IPS-18a (cell line): ENCODE measurements at regions not wholly inside any gene's neighbourhood (a gene's known extent, or its start where the extent isn't known, plus 50 kb on each side); places are given as distances from the start of the nearest gene placed in this dataset.

ENCODE experiments used
- H3K27ac ChIP-seq: one replicate; pipeline ENCODE4 v1.5.1; 2013; ENCODE audit warnings: low read length
- H3K27me3 ChIP-seq: one replicate; pipeline ENCODE4 v1.6.1; 2013; ENCODE audit warnings: mild to moderate bottlenecking, low read length; ENCODE audit not compliant: control insufficient read depth, insufficient read depth
- H3K36me3 ChIP-seq: one replicate; pipeline ENCODE4 v1.6.1; 2013; ENCODE audit warnings: low read depth, low read length; ENCODE audit not compliant: control insufficient read depth
- H3K4me1 ChIP-seq: one replicate; pipeline ENCODE4 v1.6.1; 2013; ENCODE audit warnings: low read depth, low read length; ENCODE audit not compliant: control insufficient read depth
- H3K4me3 ChIP-seq: one replicate; pipeline ENCODE4 v1.5.1; 2013; ENCODE audit warnings: low read length
- H3K9ac ChIP-seq: one replicate; pipeline ENCODE4 v1.6.1; 2013; ENCODE audit warnings: mild to moderate bottlenecking, low read length, moderate library complexity
- H3K9me3 ChIP-seq: one replicate; pipeline ENCODE4 v1.6.1; 2013; ENCODE audit warnings: low read depth, low read length; ENCODE audit not compliant: control insufficient read depth

- Histone ChIP-seq H3K9me3 (no peaks in the 10 kb centered on the region), H3K27me3 (no peaks in the 10 kb centered on the region), H3K4me3 (no peak overlapping the region), H3K9ac (no peak overlapping the region), H3K27ac (no peak overlapping the region), H3K36me3 (no peaks in the 10 kb centered on the region), H3K4me1 (peaks cover 4% of the 10 kb centered on the region)
Measured at GRCh38 chr3:82078246-82078645, 316.8 kb upstream of the GBE1 start.

- H3K36me3 ChIP-seq, result no peaks in the 10 kb centered on the region
- no peak overlapping the region for H3K27ac ChIP-seq
- H3K4me1 ChIP-seq, result no peaks in the 10 kb centered on the region
- H3K9me3 ChIP-seq, result no peaks in the 10 kb centered on the region
- no peaks in the 10 kb centered on the region for H3K27me3 ChIP-seq
- H3K9ac ChIP-seq, result no peak overlapping the region
- no peak overlapping the region for H3K4me3 ChIP-seq
Measured at GRCh38 chr3:82067420-82067819, 306.0 kb upstream of the GBE1 start.

DNA sequence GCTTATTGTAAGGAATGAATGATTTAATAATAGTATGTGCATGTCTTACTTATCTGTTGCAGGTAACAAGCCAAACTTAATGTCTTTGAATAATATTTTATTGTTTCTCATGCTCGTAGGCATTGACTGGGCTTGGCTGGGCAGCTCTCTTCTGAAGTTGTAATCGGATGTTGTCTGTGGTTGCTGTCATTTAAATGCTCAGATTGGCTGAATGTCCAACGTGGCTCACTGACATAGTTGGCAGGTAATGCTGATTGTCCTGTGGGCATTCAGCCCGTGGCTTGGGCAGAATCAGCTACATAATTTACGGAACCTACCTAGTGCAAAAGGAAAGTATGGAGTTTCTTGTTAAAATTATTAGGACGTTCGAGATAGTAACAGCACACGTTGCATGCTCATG lies 297.4 kb upstream of the GBE1 start:
- H3K27ac ChIP-seq, result no peak overlapping the region
- H3K9me3 ChIP-seq, result no peaks in the 10 kb centered on the region
- no peaks in the 10 kb centered on the region for H3K4me1 ChIP-seq
- H3K27me3 ChIP-seq, result no peaks in the 10 kb centered on the region
- no peaks in the 10 kb centered on the region for H3K36me3 ChIP-seq
- no peak overlapping the region for H3K4me3 ChIP-seq
- no peak overlapping the region for H3K9ac ChIP-seq

GRCh38 chr3:82055792-82056191 lies 294.3 kb upstream of the GBE1 start:
- no peak overlapping the region for H3K27ac ChIP-seq
- no peaks in the 10 kb centered on the region for H3K27me3 ChIP-seq
- H3K9me3 ChIP-seq, result no peaks in the 10 kb centered on the region
- H3K9ac ChIP-seq, result no peak overlapping the region
- no peaks in the 10 kb centered on the region for H3K4me1 ChIP-seq
- no peak overlapping the region for H3K4me3 ChIP-seq
- no peaks in the 10 kb centered on the region for H3K36me3 ChIP-seq

- H3K9me3 ChIP-seq, result no peaks in the 10 kb centered on the region
- H3K9ac ChIP-seq, result no peak overlapping the region
- H3K4me3 ChIP-seq, result no peak overlapping the region
- H3K27ac ChIP-seq, result no peak overlapping the region
- H3K4me1 ChIP-seq, result no peaks in the 10 kb centered on the region
- H3K27me3 ChIP-seq, result no peaks in the 10 kb centered on the region
- no peaks in the 10 kb centered on the region for H3K36me3 ChIP-seq
Measured at GRCh38 chr3:82054849-82055248, 293.4 kb upstream of the GBE1 start.

DNA sequence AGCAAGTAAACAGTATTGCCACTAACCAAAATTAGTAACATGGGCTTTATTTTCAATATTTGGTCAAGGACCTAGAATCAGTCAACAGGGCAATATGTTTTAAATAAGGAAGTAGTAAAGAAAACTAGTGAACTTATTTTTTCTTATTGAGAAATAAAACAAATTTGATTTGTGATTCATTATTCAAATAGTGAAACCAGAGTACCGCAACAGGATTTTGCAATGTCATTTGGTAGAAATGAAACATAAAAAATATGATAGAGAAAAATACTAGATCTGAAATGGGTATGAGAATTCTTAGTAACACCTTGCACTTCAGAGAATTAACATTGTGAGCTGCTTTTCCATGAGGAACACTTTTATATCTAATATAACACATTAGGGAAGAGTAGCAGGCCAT lies 291.8 kb upstream of the GBE1 start:
- Histone ChIP-seq H3K9ac (no peak overlapping the region), H3K27ac (no peak overlapping the region), H3K4me3 (no peak overlapping the region), H3K27me3 (no peaks in the 10 kb centered on the region), H3K9me3 (no peaks in the 10 kb centered on the region), H3K36me3 (no peaks in the 10 kb centered on the region), H3K4me1 (no peaks in the 10 kb centered on the region)

DNA sequence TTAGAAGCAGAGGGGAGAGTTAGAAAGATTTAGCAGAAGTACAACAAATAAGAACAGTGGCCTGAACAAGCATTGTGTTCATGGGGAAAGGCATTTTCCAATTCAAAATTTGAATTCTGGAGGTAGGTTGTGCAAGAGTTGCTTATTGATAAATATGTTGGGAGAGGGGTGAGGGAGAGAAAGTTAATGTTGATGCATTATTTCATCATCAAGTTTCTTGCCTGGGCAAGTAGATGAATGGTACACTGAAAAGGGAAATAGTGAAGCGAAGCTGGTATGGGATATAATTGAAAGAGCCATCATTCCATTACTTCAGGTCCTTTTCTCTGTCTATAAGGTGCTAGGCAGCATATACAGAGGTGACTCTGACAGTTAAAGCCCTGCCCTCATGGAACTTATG lies 288.9 kb upstream of the GBE1 start:
- H3K27me3 ChIP-seq, result no peaks in the 10 kb centered on the region
- H3K36me3 ChIP-seq, result no peaks in the 10 kb centered on the region
- H3K9ac ChIP-seq, result no peak overlapping the region
- no peaks in the 10 kb centered on the region for H3K4me1 ChIP-seq
- H3K27ac ChIP-seq, result no peak overlapping the region
- no peaks in the 10 kb centered on the region for H3K9me3 ChIP-seq
- no peak overlapping the region for H3K4me3 ChIP-seq

- no peak overlapping the region for H3K9ac ChIP-seq
- H3K27me3 ChIP-seq, result no peaks in the 10 kb centered on the region
- no peak overlapping the region for H3K27ac ChIP-seq
- H3K4me1 ChIP-seq, result no peaks in the 10 kb centered on the region
- H3K9me3 ChIP-seq, result no peaks in the 10 kb centered on the region
- no peaks in the 10 kb centered on the region for H3K36me3 ChIP-seq
- H3K4me3 ChIP-seq, result no peak overlapping the region
Measured at GRCh38 chr3:82048711-82049110, 287.3 kb upstream of the GBE1 start.

DNA sequence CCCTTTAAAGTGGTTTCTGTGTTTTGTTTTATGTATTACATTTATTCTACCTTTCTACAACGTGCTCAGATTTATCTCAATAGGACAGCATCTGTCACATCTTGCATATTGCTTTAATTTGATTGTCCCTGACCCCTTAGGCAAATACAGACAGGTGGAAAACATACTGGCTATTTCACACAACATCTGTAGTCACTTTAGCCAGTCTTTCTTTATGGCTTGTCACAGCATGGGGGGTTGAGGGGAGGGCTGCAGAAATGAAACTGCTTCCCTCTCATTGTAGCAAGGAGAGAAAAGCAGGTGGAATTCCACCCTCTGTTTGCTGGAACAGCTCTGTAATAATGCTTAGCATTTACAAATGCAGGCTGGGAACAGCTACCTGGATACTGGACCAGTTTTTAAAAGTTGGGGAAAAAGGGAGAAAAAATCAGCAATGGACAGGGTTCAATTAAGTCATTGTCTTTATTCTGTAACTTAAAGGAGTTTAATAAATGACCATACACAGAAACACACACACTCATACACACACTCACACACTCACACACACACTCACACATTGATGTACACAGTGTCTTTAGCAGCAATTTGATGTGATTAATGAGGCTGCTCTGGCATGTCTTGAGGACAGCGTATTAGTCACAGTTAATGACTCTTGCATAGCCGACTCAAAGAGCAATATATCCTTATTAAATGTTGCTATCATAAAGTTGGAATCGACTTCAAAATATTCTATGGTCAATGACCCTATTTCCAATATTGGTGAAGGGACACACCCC lies 283.7 kb upstream of the GBE1 start:
- H3K9ac ChIP-seq, result no peak overlapping the region
- H3K36me3 ChIP-seq, result no peaks in the 10 kb centered on the region
- no peaks in the 10 kb centered on the region for H3K27me3 ChIP-seq
- no peaks in the 10 kb centered on the region for H3K9me3 ChIP-seq
- no peak overlapping the region for H3K4me3 ChIP-seq
- H3K27ac ChIP-seq, result no peak overlapping the region
- H3K4me1 ChIP-seq, result no peaks in the 10 kb centered on the region

DNA sequence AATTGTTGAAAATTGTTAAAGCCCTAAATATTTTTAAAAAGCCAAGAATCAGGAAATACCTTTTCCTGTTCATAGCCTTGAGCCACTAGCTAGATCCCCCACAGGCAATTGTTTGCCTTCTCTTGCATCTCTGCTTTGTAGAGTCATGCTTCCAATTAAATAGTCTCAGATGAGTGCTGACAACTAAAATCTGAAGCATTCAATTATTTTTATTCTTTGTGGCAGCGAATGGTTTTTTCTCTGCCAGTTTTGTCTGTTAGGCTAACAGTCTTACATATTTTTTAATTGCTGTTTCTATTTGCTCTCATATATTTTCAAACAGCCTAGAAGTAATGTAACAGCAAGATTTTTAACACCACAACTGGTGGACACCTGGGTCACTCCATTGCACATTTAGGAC lies 277.1 kb upstream of the GBE1 start:
- Histone ChIP-seq H3K36me3 (no peaks in the 10 kb centered on the region), H3K27me3 (no peaks in the 10 kb centered on the region), H3K9ac (no peak overlapping the region), H3K9me3 (no peaks in the 10 kb centered on the region), H3K27ac (no peak overlapping the region), H3K4me1 (peaks cover 3% of the 10 kb centered on the region), H3K4me3 (no peak overlapping the region)

- Histone ChIP-seq H3K36me3 (no peaks in the 10 kb centered on the region), H3K9ac (no peak overlapping the region), H3K4me1 (no peaks in the 10 kb centered on the region), H3K4me3 (no peak overlapping the region), H3K9me3 (no peaks in the 10 kb centered on the region), H3K27ac (no peak overlapping the region), H3K27me3 (no peaks in the 10 kb centered on the region)
Measured at GRCh38 chr3:82033186-82033585, 271.7 kb upstream of the GBE1 start.

DNA sequence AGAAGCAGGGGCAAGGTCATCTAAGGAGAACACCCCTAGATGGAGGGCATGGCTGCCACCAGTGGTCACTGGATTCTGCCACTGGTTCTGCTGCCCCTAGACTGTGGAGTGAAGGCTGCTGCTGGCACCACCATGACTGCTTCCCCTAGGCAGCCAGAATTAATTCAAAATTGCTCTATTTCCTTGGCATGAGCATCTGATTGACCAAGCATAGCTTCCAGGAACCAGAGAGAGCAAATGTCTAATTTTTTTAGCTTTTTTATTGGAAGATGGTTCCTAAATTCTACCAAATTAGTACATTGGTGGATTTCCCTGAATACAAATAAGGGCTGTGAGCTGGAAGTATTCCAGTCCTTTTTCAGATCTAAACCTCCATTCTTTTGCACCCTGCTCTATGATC lies 270.2 kb upstream of the GBE1 start:
- Histone ChIP-seq H3K27me3 (no peaks in the 10 kb centered on the region), H3K27ac (no peak overlapping the region), H3K9ac (no peak overlapping the region), H3K4me1 (no peaks in the 10 kb centered on the region), H3K9me3 (no peaks in the 10 kb centered on the region), H3K4me3 (no peak overlapping the region), H3K36me3 (no peaks in the 10 kb centered on the region)
